AG08396 (cell line): ENCODE measurements at regions not wholly inside any gene's neighbourhood (a gene's known extent, or its start where the extent isn't known, plus 50 kb on each side); places are given as distances from the start of the nearest gene placed in this dataset.

Experiments used
- DNase-seq: peaks from one replicate; pipeline ENCODE4 v3.0.0; 2012; ENCODE audit warnings: low spot score, mixed read lengths

GRCh38 chr2:156697906-156698305, 261.7 kb downstream of the GPD2 start:
- DNase-seq, result no peak

- no peak for DNase-seq
These were observed 264.5 kb downstream of the GPD2 start for GRCh38 chr2:156700681-156701080.

GRCh38 chr2:156702541-156702940, 266.4 kb downstream of the GPD2 start:
- DNase-seq, result no peak

GRCh38 chr2:156703642-156704041, 267.5 kb downstream of the GPD2 start:
- no peak for DNase-seq

- no peak for DNase-seq
These were observed 268.0 kb downstream of the GPD2 start for GRCh38 chr2:156704132-156704531.

GRCh38 chr2:156704617-156705016, 268.4 kb downstream of the GPD2 start:
- no peak for DNase-seq

GRCh38 chr2:156706576-156706975, 270.4 kb downstream of the GPD2 start:
- no peak for DNase-seq

GRCh38 chr2:156708051-156708450, 271.9 kb downstream of the GPD2 start:
- DNase-seq, result no peak

GRCh38 chr2:156709091-156709490, 272.9 kb downstream of the GPD2 start:
- DNase-seq, result no peak

- DNase-seq, result no peak
These were observed 282.9 kb downstream of the GPD2 start for GRCh38 chr2:156719036-156719435.

- no peak for DNase-seq
These were observed 291.7 kb downstream of the GPD2 start for GRCh38 chr2:156727867-156728266.

- no peak for DNase-seq
These were observed 292.1 kb downstream of the GPD2 start for GRCh38 chr2:156728328-156728727.

GRCh38 chr2:156731506-156731905, 295.3 kb downstream of the GPD2 start:
- DNase-seq, result no peak

GRCh38 chr2:156736950-156737349, 300.8 kb downstream of the GPD2 start:
- no peak for DNase-seq

GRCh38 chr2:156739301-156739700, 303.1 kb downstream of the GPD2 start:
- DNase-seq, result no peak

- DNase-seq, result no peak
These were observed 309.4 kb downstream of the GPD2 start for GRCh38 chr2:156745619-156746018.

GRCh38 chr2:156748221-156748620, 312.0 kb downstream of the GPD2 start:
- DNase-seq, result no peak

GRCh38 chr2:156752042-156752441, 315.9 kb downstream of the GPD2 start:
- no peak for DNase-seq

- no peak for DNase-seq
These were observed 317.6 kb downstream of the GPD2 start for GRCh38 chr2:156753766-156754165.

GRCh38 chr2:156756516-156756915, 320.3 kb downstream of the GPD2 start:
- no peak for DNase-seq

GRCh38 chr2:156763174-156763573, 327.0 kb downstream of the GPD2 start:
- DNase-seq, result no peak

GRCh38 chr2:156765043-156765442, 328.9 kb downstream of the GPD2 start:
- DNase-seq, result no peak

GRCh38 chr2:156765450-156765849, 329.3 kb downstream of the GPD2 start:
- no peak for DNase-seq

GRCh38 chr2:156769802-156770201, 333.6 kb downstream of the GPD2 start:
- DNase-seq, result no peak

GRCh38 chr2:156778916-156779315, 342.7 kb downstream of the GPD2 start:
- no peak for DNase-seq
